Astrocyte (in vitro differentiated cells and primary cell): ENCODE measurements at regions not wholly inside any gene's neighbourhood (a gene's known extent, or its start where the extent isn't known, plus 50 kb on each side); places are given as distances from the start of the nearest gene placed in this dataset.

Source experiments
- CTCF ChIP-seq: IDR thresholded peaks from 2 replicates; pipeline ENCODE4 v1.5.1; 2011; ENCODE audit warnings: low read depth, mild to moderate bottlenecking, inconsistent platforms, low read length, moderate library complexity; ENCODE audit not compliant: insufficient read depth
- EZH2 ChIP-seq: IDR thresholded peaks from 2 replicates; pipeline ENCODE4 v1.6.1; 2012; ENCODE audit warnings: mild to moderate bottlenecking, low read length, inconsistent platforms; ENCODE audit not compliant: insufficient read depth

DNA sequence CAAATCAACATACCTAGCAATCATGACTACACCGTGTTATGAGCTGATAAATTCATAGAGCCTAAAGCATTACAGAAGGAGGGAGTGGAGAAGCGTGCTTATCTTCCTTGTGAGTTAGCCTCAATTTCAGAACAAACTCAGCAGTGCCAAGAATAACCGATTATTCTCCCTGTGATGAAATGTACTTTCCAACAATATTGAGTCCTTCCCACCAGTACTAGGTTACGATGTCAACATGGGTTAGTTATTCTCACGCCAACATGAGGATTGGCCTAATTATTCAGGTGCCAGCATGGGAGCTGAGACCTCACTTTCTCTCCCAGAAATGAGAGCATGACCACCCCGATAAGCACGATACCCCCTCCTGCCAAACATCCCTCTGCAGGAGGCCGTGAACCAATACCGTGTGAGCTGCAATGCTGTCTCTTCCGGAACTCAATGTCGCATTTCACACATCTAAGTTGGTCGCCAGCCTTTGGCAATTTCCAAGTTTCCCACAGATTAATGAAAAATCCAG, 193.7 kb downstream of the ENC1 start:
- TF ChIP-seq CTCF: no peak
- no peak for TF ChIP-seq EZH2
